ENCODE measurements at regions not wholly inside any gene's neighbourhood (a gene's known extent, or its start where the extent isn't known, plus 50 kb on each side); places are given as distances from the start of the nearest gene placed in this dataset.

- Histone ChIP-seq H3K4me3 (no peak overlapping the region), H3K36me3 (replicated peaks in 1 of 2; ENCODE audit: insufficient read depth in 1 of 2, low read depth in 2 of 2) (no peaks in the 10 kb centered on the region), H3K27me3 (no peaks in the 10 kb centered on the region), H3K9me3 (no peaks in the 10 kb centered on the region), H3K27ac (peak overlapping the region in 1 of 4 donors; percentile 16), H3K4me1 (peaks cover 19% of the 10 kb centered on the region)
- DNase-seq, result no peak
- 57 to 58% methylated on average over 3 of the region's 3 CpGs for WGBS, 2 donors
- TF ChIP-seq POLR2A (IDR thresholded peaks at IDR 0.05), result no peak
- TF ChIP-seq CTCF (IDR thresholded peaks at IDR 0.05), result no peak
- no peak for ATAC-seq
- intact Hi-C loops (cut with DNase I), result no loop called here
Measured at GRCh38 chr20:53699085-53699674, 105.5 kb upstream of the ZNF217 start.

GRCh38 chr20:53698371-53698978, 104.8 kb upstream of the ZNF217 start:
- TF ChIP-seq CTCF (IDR thresholded peaks at IDR 0.05) (no peak), POLR2A (IDR thresholded peaks at IDR 0.05) (no peak)
- Histone ChIP-seq H3K9me3 (no peaks in the 10 kb centered on the region), H3K27ac (no peak overlapping the region), H3K27me3 (no peaks in the 10 kb centered on the region), H3K4me3 (no peak overlapping the region), H3K36me3 (replicated peaks in 1 of 2; ENCODE audit: insufficient read depth in 1 of 2, low read depth in 2 of 2) (no peaks in the 10 kb centered on the region), H3K4me1 (peaks cover 19% of the 10 kb centered on the region)
- ATAC-seq (no peak), DNase-seq (no peak)
- intact Hi-C loops (cut with DNase I), result no loop called here
- WGBS, 2 donors, result 79 to 95% methylated on average over 10 of the region's 10 CpGs

- no peak for DNase-seq
- TF ChIP-seq CTCF (IDR thresholded peaks at IDR 0.05) (no peak), POLR2A (IDR thresholded peaks at IDR 0.05) (no peak)
- Histone ChIP-seq H3K9me3 (no peaks in the 10 kb centered on the region), H3K4me1 (peaks cover 19% of the 10 kb centered on the region), H3K4me3 (no peak overlapping the region), H3K27me3 (no peaks in the 10 kb centered on the region), H3K27ac (no peak overlapping the region), H3K36me3 (replicated peaks in 1 of 2; ENCODE audit: insufficient read depth in 1 of 2, low read depth in 2 of 2) (no peaks in the 10 kb centered on the region)
- no peak for ATAC-seq
- intact Hi-C loops (cut with DNase I), result no loop called here
- WGBS, 2 donors, result 95 to 96% methylated on average over 8 of the region's 8 CpGs
Measured at GRCh38 chr20:53695797-53696527, 102.3 kb upstream of the ZNF217 start.

GRCh38 chr20:53693262-53693871, 99.7 kb upstream of the ZNF217 start:
- Histone ChIP-seq H3K27ac (no peak overlapping the region), H3K36me3 (replicated peaks in 1 of 2; ENCODE audit: insufficient read depth in 1 of 2, low read depth in 2 of 2) (no peaks in the 10 kb centered on the region), H3K4me1 (peaks cover 11% of the 10 kb centered on the region), H3K4me3 (no peak overlapping the region), H3K9me3 (no peaks in the 10 kb centered on the region), H3K27me3 (no peaks in the 10 kb centered on the region)
- no peak for DNase-seq
- no peak for TF ChIP-seq CTCF (IDR thresholded peaks at IDR 0.05)
- no peak for TF ChIP-seq POLR2A (IDR thresholded peaks at IDR 0.05)
- no peak for ATAC-seq
- intact Hi-C loops (cut with DNase I), result no loop called here
- 83 to 86% methylated on average over 16 to 17 of the region's 17 CpGs for WGBS, 2 donors

All from body of pancreas (tissue), 4 donors.